ENCODE measurements at regions not wholly inside any gene's neighbourhood (a gene's known extent, or its start where the extent isn't known, plus 50 kb on each side); places are given as distances from the start of the nearest gene placed in this dataset.

- no peak overlapping the region for H3K27ac ChIP-seq (ENCODE audit: low read depth in 2 of 2, low read length in 2 of 2)
- intact Hi-C loops (cut with DNase I), result no loop called here
- H3K36me3 ChIP-seq (ENCODE audit: control insufficient read depth in 2 of 3, insufficient read depth in 3 of 3, low read length in 3 of 3), result no peaks in the 10 kb centered on the region
- H3K4me3 ChIP-seq (ENCODE audit: low read length in 3 of 3), result no peak overlapping the region
- no peaks in the 10 kb centered on the region for H3K27me3 ChIP-seq (ENCODE audit: control insufficient read depth, insufficient read depth, low read length)
- H3K9ac ChIP-seq (ENCODE audit: low read length in 3 of 3), result no peak overlapping the region
- TF ChIP-seq CTCF (IDR thresholded peaks at IDR 0.05; ENCODE audit: borderline replicate concordance, extremely low read depth, insufficient read depth), result no peak
- H3K4me1 ChIP-seq (ENCODE audit: control insufficient read depth in 2 of 3, insufficient read depth in 2 of 3, low read depth in 1 of 3, low read length in 3 of 3), result no peaks in the 10 kb centered on the region
- FAIRE-seq (no peak), DNase-seq (no peak)
- no peaks in the 10 kb centered on the region for H3K9me3 ChIP-seq (ENCODE audit: control insufficient read depth in 2 of 3, insufficient read depth in 1 of 3, low read length in 3 of 3)
Measured at GRCh38 chr4:182179751-182180150, 63.5 kb upstream of the TENM3 start.

- no peak overlapping the region for H3K9ac ChIP-seq (ENCODE audit: low read length in 3 of 3)
- no peaks in the 10 kb centered on the region for H3K4me1 ChIP-seq (ENCODE audit: control insufficient read depth in 2 of 3, insufficient read depth in 2 of 3, low read depth in 1 of 3, low read length in 3 of 3)
- no peaks in the 10 kb centered on the region for H3K9me3 ChIP-seq (ENCODE audit: control insufficient read depth in 2 of 3, insufficient read depth in 1 of 3, low read length in 3 of 3)
- no peaks in the 10 kb centered on the region for H3K36me3 ChIP-seq (ENCODE audit: control insufficient read depth in 2 of 3, insufficient read depth in 3 of 3, low read length in 3 of 3)
- intact Hi-C loops (cut with DNase I), result no loop called here
- H3K27me3 ChIP-seq (ENCODE audit: control insufficient read depth, insufficient read depth, low read length), result no peaks in the 10 kb centered on the region
- DNase-seq (no peak), FAIRE-seq (no peak)
- no peak for TF ChIP-seq CTCF (IDR thresholded peaks at IDR 0.05; ENCODE audit: borderline replicate concordance, extremely low read depth, insufficient read depth)
- H3K4me3 ChIP-seq (ENCODE audit: low read length in 3 of 3), result no peak overlapping the region
- no peak overlapping the region for H3K27ac ChIP-seq (ENCODE audit: low read depth in 2 of 2, low read length in 2 of 2)
Measured at GRCh38 chr4:182185491-182185890, 57.7 kb upstream of the TENM3 start.

GRCh38 chr4:182187674-182188073 lies 55.5 kb upstream of the TENM3 start:
- FAIRE-seq, result no peak
- no peak for TF ChIP-seq CTCF (IDR thresholded peaks at IDR 0.05; ENCODE audit: borderline replicate concordance, extremely low read depth, insufficient read depth)
- no peaks in the 10 kb centered on the region for H3K4me1 ChIP-seq (ENCODE audit: control insufficient read depth in 2 of 3, insufficient read depth in 2 of 3, low read depth in 1 of 3, low read length in 3 of 3)
- H3K27me3 ChIP-seq (ENCODE audit: control insufficient read depth, insufficient read depth, low read length), result no peaks in the 10 kb centered on the region
- no peak overlapping the region for H3K9ac ChIP-seq (ENCODE audit: low read length in 3 of 3)
- no peak for DNase-seq
- intact Hi-C loops (cut with DNase I), result no loop called here
- no peaks in the 10 kb centered on the region for H3K9me3 ChIP-seq (ENCODE audit: control insufficient read depth in 2 of 3, insufficient read depth in 1 of 3, low read length in 3 of 3)
- no peak overlapping the region for H3K4me3 ChIP-seq (ENCODE audit: low read length in 3 of 3)
- H3K27ac ChIP-seq (ENCODE audit: low read depth in 2 of 2, low read length in 2 of 2), result no peak overlapping the region
- no peaks in the 10 kb centered on the region for H3K36me3 ChIP-seq (ENCODE audit: control insufficient read depth in 2 of 3, insufficient read depth in 3 of 3, low read length in 3 of 3)

GRCh38 chr4:182188622-182189021 lies 54.6 kb upstream of the TENM3 start:
- Histone ChIP-seq H3K9me3 (ENCODE audit: control insufficient read depth in 2 of 3, insufficient read depth in 1 of 3, low read length in 3 of 3) (no peaks in the 10 kb centered on the region), H3K9ac (ENCODE audit: low read length in 3 of 3) (no peak overlapping the region), H3K36me3 (ENCODE audit: control insufficient read depth in 2 of 3, insufficient read depth in 3 of 3, low read length in 3 of 3) (no peaks in the 10 kb centered on the region), H3K4me1 (ENCODE audit: control insufficient read depth in 2 of 3, insufficient read depth in 2 of 3, low read depth in 1 of 3, low read length in 3 of 3) (no peaks in the 10 kb centered on the region), H3K4me3 (ENCODE audit: low read length in 3 of 3) (no peak overlapping the region), H3K27ac (ENCODE audit: low read depth in 2 of 2, low read length in 2 of 2) (no peak overlapping the region), H3K27me3 (ENCODE audit: control insufficient read depth, insufficient read depth, low read length) (no peaks in the 10 kb centered on the region)
- FAIRE-seq, result no peak
- TF ChIP-seq CTCF (IDR thresholded peaks at IDR 0.05; ENCODE audit: borderline replicate concordance, extremely low read depth, insufficient read depth), result no peak
- no peak for DNase-seq
- intact Hi-C loops (cut with DNase I), result no loop called here

All from kidney (tissue), 13 donors.